ENCODE measurements at regions not wholly inside any gene's neighbourhood (a gene's known extent, or its start where the extent isn't known, plus 50 kb on each side); places are given as distances from the start of the nearest gene placed in this dataset.

GRCh38 chr2:59737299-59737698, 816.2 kb downstream of the BCL11A start:
- DNase-seq (ENCODE audit: low read depth in 2 of 2): no peak

GRCh38 chr2:59734743-59735142, 818.7 kb downstream of the BCL11A start:
- DNase-seq (ENCODE audit: low read depth in 2 of 2): no peak

- no peak for DNase-seq (ENCODE audit: low read depth in 2 of 2)
These were observed 819.5 kb downstream of the BCL11A start for GRCh38 chr2:59733970-59734369.

- no peak for DNase-seq (ENCODE audit: low read depth in 2 of 2)
These were observed 819.9 kb downstream of the BCL11A start for GRCh38 chr2:59733567-59733930.

GRCh38 chr2:59732871-59733566, 820.4 kb downstream of the BCL11A start:
- no peak for DNase-seq (ENCODE audit: low read depth in 2 of 2)

GRCh38 chr2:59727121-59727590, 826.3 kb downstream of the BCL11A start:
- DNase-seq (ENCODE audit: low read depth in 2 of 2): no peak

- no peak for DNase-seq (ENCODE audit: low read depth in 2 of 2)
These were observed 827.0 kb downstream of the BCL11A start for GRCh38 chr2:59726228-59727120.

- DNase-seq (ENCODE audit: low read depth in 2 of 2): no peak
These were observed 828.7 kb downstream of the BCL11A start for GRCh38 chr2:59724746-59725145.

- DNase-seq (ENCODE audit: low read depth in 2 of 2): no peak
These were observed 833.1 kb downstream of the BCL11A start for GRCh38 chr2:59720296-59720866.

- DNase-seq (ENCODE audit: low read depth in 2 of 2): no peak
These were observed 839.9 kb downstream of the BCL11A start for GRCh38 chr2:59713577-59713976.

- no peak for DNase-seq (ENCODE audit: low read depth in 2 of 2)
These were observed 842.3 kb downstream of the BCL11A start for GRCh38 chr2:59711121-59711520.

- no peak for DNase-seq (ENCODE audit: low read depth in 2 of 2)
These were observed 846.7 kb downstream of the BCL11A start for GRCh38 chr2:59706729-59707128.

- no peak for DNase-seq (ENCODE audit: low read depth in 2 of 2)
These were observed 849.7 kb downstream of the BCL11A start for GRCh38 chr2:59703796-59704195.

- no peak for DNase-seq (ENCODE audit: low read depth in 2 of 2)
These were observed 851.4 kb downstream of the BCL11A start for GRCh38 chr2:59702026-59702425.

GRCh38 chr2:59701271-59701994, 852.0 kb downstream of the BCL11A start:
- no peak for DNase-seq (ENCODE audit: low read depth in 2 of 2)

GRCh38 chr2:59694176-59694575, 859.3 kb downstream of the BCL11A start:
- DNase-seq (ENCODE audit: low read depth in 2 of 2): no peak

- no peak for DNase-seq (ENCODE audit: low read depth in 2 of 2)
These were observed 860.1 kb downstream of the BCL11A start for GRCh38 chr2:59693231-59693959.

GRCh38 chr2:59691518-59692190, 861.8 kb downstream of the BCL11A start:
- no peak for DNase-seq (ENCODE audit: low read depth in 2 of 2)

- no peak for DNase-seq (ENCODE audit: low read depth in 2 of 2)
These were observed 862.6 kb downstream of the BCL11A start for GRCh38 chr2:59690849-59691248.

- no peak for DNase-seq (ENCODE audit: low read depth in 2 of 2)
These were observed 868.7 kb downstream of the BCL11A start for GRCh38 chr2:59684771-59685166.
